ENCODE measurements at regions not wholly inside any gene's neighbourhood (a gene's known extent, or its start where the extent isn't known, plus 50 kb on each side); places are given as distances from the start of the nearest gene placed in this dataset.

- no peak for DNase-seq (ENCODE audit: low read depth)
These were observed 329.7 kb upstream of the SNX7 start for GRCh38 chr1:98331718-98332311.

GRCh38 chr1:98331243-98331642 is 330.3 kb upstream of the SNX7 start:
- DNase-seq (ENCODE audit: low read depth) = peak; percentile 45

GRCh38 chr1:98330224-98330623 is 331.3 kb upstream of the SNX7 start:
- no peak for DNase-seq (ENCODE audit: low read depth)

GRCh38 chr1:98328855-98329254 is 332.7 kb upstream of the SNX7 start:
- DNase-seq (ENCODE audit: low read depth) = no peak

GRCh38 chr1:98327220-98327861 is 334.2 kb upstream of the SNX7 start:
- DNase-seq (ENCODE audit: low read depth) = no peak

- peak; percentile 95 for DNase-seq (ENCODE audit: low read depth)
These were observed 335.7 kb upstream of the SNX7 start for GRCh38 chr1:98325646-98326440.

- DNase-seq (ENCODE audit: low read depth) = peak; percentile 98
These were observed 337.6 kb upstream of the SNX7 start for GRCh38 chr1:98323906-98324358.

- DNase-seq (ENCODE audit: low read depth) = peak; percentile 87
These were observed 338.1 kb upstream of the SNX7 start for GRCh38 chr1:98323388-98323787.

- no peak for DNase-seq (ENCODE audit: low read depth)
These were observed 338.6 kb upstream of the SNX7 start for GRCh38 chr1:98322966-98323365.

- no peak for DNase-seq (ENCODE audit: low read depth)
These were observed 339.4 kb upstream of the SNX7 start for GRCh38 chr1:98322086-98322485.

GRCh38 chr1:98321191-98321590 is 340.3 kb upstream of the SNX7 start:
- DNase-seq (ENCODE audit: low read depth) = no peak

- DNase-seq (ENCODE audit: low read depth) = peak; percentile 35
These were observed 345.1 kb upstream of the SNX7 start for GRCh38 chr1:98316286-98316905.

- no peak for DNase-seq (ENCODE audit: low read depth)
These were observed 346.2 kb upstream of the SNX7 start for GRCh38 chr1:98315309-98315708.

- no peak for DNase-seq (ENCODE audit: low read depth)
These were observed 346.9 kb upstream of the SNX7 start for GRCh38 chr1:98314601-98315000.

- DNase-seq (ENCODE audit: low read depth) = no peak
These were observed 354.9 kb upstream of the SNX7 start for GRCh38 chr1:98306517-98307089.

GRCh38 chr1:98305362-98305761 is 356.2 kb upstream of the SNX7 start:
- DNase-seq (ENCODE audit: low read depth) = no peak

- no peak for DNase-seq (ENCODE audit: low read depth)
These were observed 356.6 kb upstream of the SNX7 start for GRCh38 chr1:98304888-98305287.

GRCh38 chr1:98299861-98300260 is 361.7 kb upstream of the SNX7 start:
- DNase-seq (ENCODE audit: low read depth) = no peak

GRCh38 chr1:98299313-98299712 is 362.2 kb upstream of the SNX7 start:
- no peak for DNase-seq (ENCODE audit: low read depth)

GRCh38 chr1:98298319-98298718 is 363.2 kb upstream of the SNX7 start:
- no peak for DNase-seq (ENCODE audit: low read depth)

GRCh38 chr1:98296681-98297080 is 364.8 kb upstream of the SNX7 start:
- DNase-seq (ENCODE audit: low read depth) = no peak

- DNase-seq (ENCODE audit: low read depth) = no peak
These were observed 367.4 kb upstream of the SNX7 start for GRCh38 chr1:98294127-98294526.
